Sigmoid colon (tissue), 3 donors: ENCODE measurements at regions not wholly inside any gene's neighbourhood (a gene's known extent, or its start where the extent isn't known, plus 50 kb on each side); places are given as distances from the start of the nearest gene placed in this dataset.
"Not testable (repeated sequence)": the region's sequence is repeated elsewhere in the genome, so short reads cannot be mapped to it uniquely, and the experiment has no call there.

Experiments used
- POLR2A ChIP-seq, 2 donors: fragments of 450-650 bp; IDR thresholded peaks; one replicate each; pipeline ENCODE4 v1.6.1; 2016; ENCODE audit warnings: antibody characterized with exemption in 2 of 2, mild to moderate bottlenecking in 2 of 2, moderate library complexity in 2 of 2
- TF ChIP-seq, protein P1 (sequence below), 4 experiments: fragments of 450-650 bp in 3 of 4; fragments of 200-600 bp in 1 of 4; IDR thresholded peaks; one replicate each; pipeline ENCODE4 v1.5.1; 2016 to 2019; ENCODE audit warnings: antibody characterized with exemption in 4 of 4, mild to moderate bottlenecking in 3 of 4, moderate library complexity in 2 of 4

- not testable (repeated sequence) for TF ChIP-seq POLR2A (IDR thresholded peaks at IDR 0.05)
- TF ChIP-seq, protein P1, sequence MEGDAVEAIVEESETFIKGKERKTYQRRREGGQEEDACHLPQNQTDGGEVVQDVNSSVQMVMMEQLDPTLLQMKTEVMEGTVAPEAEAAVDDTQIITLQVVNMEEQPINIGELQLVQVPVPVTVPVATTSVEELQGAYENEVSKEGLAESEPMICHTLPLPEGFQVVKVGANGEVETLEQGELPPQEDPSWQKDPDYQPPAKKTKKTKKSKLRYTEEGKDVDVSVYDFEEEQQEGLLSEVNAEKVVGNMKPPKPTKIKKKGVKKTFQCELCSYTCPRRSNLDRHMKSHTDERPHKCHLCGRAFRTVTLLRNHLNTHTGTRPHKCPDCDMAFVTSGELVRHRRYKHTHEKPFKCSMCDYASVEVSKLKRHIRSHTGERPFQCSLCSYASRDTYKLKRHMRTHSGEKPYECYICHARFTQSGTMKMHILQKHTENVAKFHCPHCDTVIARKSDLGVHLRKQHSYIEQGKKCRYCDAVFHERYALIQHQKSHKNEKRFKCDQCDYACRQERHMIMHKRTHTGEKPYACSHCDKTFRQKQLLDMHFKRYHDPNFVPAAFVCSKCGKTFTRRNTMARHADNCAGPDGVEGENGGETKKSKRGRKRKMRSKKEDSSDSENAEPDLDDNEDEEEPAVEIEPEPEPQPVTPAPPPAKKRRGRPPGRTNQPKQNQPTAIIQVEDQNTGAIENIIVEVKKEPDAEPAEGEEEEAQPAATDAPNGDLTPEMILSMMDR (IDR thresholded peaks at IDR 0.05): not testable (repeated sequence)
These were observed 253.7 kb downstream of the PARP8 start for GRCh38 chr5:50920160-50920559.
